A204.1 (cell line): ENCODE measurements at regions not wholly inside any gene's neighbourhood (a gene's known extent, or its start where the extent isn't known, plus 50 kb on each side); places are given as distances from the start of the nearest gene placed in this dataset.

Source experiments
- FAIRE-seq: peaks from 2 replicates; lab custom pipeline; 2012; peaks lifted over from hg19 to GRCh38; lab: Jason Lieb, UNC

DNA sequence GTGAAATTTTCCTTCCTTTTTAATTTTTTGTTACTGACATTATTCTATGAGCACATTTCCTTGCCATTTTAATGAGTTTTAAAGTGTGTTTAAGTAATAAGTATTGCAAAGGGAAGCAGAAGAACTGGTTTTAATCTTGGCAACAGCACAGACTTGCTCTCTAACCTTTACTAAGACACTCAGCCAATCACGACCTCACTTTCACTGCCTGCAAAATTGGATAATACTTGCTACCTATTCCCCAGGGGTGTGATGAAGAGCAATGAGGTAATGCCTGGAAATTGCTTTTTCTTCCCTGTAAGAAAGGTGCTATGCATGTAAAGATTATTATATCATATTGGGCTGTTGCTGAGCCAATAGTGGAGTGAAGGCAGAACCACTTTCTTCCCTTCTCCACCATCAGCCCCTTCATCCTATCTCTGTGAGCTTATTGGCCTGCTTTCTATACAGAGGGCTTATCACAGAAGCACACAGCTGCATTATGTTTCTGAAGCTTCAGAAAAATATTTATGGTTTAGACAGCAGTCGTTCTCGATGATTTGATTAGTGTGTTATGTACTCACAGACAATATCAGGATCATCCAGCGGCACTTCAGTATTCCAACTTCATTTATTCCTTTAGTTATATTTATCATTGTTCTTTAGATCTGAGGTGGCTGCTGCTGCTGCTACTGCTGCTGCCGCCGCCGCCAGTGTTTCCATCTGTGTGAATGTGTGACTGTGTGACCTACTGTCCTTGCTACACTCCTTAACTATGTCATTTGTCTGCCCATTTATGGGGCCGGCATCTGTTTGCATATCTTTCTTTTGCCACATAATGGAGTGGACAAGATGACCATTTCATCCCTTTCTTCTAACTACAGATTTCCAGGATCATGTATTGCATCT, 255.1 kb downstream of the C4orf33 start:
- no peak for FAIRE-seq

GRCh38 chr4:129352480-129352879, 256.5 kb downstream of the C4orf33 start:
- no peak for FAIRE-seq

- FAIRE-seq, result no peak
Measured at GRCh38 chr4:129353490-129353889, 257.5 kb downstream of the C4orf33 start.

GRCh38 chr4:129355031-129355430, 259.1 kb downstream of the C4orf33 start:
- FAIRE-seq, result no peak

- FAIRE-seq, result peak; percentile 90
Measured at GRCh38 chr4:129355516-129355915, 259.6 kb downstream of the C4orf33 start.

DNA sequence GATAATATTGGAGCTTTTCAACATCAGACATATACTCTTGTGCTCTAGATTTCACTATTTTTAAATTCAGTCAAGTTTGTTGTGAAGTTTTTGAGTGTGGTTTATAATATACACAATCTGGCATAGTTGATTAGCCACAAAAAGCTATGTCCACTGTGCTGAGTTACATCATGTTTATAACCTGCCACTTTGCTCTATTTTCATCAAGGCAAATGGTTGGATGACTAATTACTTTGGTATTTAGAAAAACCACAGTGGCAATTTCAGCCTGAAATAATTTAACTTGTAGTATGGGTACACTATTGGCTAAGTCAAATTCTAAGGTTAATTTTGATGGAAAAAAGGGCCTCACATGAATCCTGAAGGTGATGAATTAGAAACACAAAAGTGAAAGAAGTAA, 262.6 kb downstream of the C4orf33 start:
- FAIRE-seq, result no peak

GRCh38 chr4:129359461-129359860, 263.5 kb downstream of the C4orf33 start:
- FAIRE-seq, result no peak

GRCh38 chr4:129362691-129363274, 266.8 kb downstream of the C4orf33 start:
- FAIRE-seq, result peak; percentile 97

GRCh38 chr4:129364747-129365452, 268.9 kb downstream of the C4orf33 start:
- FAIRE-seq, result no peak

DNA sequence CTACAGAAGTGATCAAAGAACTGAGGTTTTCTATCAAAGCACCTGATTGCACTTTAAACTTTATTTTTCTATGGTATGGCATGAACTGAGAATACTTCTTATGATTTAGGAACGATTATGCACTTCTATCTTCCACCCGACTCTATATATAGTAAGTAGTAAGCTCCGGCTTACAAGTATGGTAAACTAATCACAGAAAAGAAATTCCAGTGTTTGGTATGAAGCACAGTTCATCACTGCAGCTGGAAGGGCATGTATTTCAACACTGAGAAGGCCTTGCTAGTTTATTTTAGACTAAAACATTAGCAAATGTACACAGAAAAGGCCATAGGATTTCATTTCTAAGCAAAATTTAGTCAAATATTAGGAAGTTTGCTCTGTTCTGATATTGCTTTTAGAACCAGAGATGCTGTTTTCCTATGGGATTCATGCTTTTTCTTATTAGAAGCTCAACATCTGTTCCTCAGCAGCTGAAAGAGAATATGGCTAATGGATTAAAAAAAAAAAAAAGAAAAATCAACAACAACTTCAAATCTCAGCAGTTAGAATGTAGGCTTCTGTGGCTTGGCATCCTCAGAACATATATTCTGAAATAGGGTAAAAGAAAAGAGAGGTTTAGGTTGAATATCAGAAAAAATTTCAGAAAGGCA, 273.5 kb downstream of the C4orf33 start:
- no peak for FAIRE-seq

DNA sequence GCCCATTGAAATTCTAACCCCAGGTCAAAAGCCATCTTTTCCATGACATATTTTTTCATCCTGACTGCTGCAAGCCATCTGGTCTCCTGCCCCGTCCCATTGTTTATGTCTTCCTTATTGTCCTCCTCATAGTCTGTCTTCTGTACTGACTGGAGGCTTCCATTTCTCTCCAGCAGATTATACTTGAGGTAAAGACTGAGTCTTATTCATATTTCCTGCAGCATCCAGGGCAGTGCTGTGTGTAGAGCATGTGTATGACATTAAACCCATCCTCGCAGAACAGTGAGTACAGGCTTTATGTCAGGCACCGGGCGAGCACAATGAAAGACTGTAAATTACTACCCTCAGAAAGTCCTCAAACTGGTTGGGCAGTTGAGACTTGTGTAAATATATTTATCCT, 275.1 kb downstream of the C4orf33 start:
- FAIRE-seq, result no peak

DNA sequence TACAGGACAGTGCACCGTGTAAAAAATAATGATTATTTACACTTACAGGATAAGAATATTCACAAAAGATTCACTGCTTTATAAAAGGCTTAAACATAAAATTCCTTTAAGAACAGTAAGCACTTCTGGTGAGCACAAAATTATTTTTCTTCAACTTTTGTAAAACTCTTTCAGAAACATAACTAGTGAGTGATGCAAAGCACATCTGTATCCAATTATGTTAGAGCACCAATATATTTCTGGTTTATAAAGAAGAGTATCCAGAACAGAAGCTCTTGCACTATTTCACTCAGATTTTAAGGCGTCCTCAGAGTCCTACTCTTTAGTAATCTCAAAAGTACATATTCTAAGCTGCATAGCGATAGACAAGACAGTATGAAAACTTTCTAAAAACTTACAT, 276.0 kb downstream of the C4orf33 start:
- no peak for FAIRE-seq

DNA sequence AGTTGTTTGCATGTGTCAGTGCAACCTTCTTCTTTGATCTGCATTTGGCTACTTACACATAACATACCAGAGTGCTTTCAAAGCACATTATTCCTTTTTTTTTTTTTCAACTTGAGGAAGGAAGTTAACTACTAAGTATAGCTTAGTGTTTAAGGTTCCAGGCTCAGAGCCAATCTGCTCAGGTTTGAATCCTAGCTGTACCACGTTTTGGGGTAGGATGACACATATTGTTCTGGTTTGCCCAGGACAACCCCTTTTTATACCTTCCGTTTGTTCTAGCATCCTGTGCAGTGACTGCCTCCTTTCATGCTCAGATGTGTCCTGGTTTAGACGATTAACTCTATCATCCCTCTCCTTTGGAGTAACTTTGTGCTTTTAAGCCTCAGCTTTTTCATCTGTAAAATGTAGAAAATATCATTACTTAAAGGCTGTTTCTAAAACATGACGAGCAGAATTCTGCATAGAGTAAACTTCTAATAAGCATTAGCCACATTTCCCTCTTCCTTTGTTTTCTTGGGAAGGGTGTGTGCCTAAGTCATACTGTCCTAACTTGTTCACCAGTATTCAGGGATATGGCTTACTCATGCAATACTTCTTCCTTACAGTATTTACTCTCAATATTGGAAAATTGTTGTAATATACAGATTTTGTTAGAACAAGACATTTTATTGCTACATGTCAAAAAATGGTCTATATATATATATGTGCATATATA, 281.3 kb downstream of the C4orf33 start:
- FAIRE-seq, result no peak

DNA sequence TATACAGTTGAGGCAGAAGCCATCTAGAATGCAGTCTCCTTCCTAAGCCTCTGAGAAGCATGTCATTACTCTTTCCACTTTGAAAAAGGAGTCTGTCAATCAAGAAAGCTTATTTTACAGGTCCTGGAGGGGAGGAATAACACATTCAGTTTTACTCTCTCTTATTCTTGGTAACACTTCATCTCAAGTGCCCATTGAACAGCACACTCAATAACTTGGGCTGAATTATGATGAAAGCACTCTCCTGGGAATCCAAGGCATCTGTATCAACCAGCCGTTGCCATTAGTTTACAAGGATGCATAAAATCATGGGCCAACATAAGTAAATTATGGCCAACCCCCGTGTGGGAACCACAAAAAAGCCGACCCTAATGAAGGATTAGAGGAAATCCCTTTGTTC, 282.4 kb downstream of the C4orf33 start:
- FAIRE-seq, result no peak

DNA sequence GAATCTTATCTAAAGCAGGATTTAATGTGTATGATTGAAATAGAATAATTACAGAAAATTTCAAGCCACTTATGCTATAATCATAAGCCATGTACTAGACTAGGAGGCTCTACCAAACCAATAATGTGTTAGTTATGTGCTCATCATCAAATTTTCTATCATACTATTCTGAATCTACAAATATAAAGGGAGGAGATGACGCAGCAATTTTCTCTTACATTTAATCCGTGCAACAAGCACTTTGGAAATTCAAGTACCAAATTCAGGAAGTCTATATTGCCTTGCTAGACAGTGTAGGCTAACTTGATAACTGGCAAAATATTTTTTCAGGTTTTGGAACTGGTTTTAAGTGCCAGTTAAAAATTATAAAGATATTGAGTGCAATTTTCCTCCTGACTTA, 283.5 kb downstream of the C4orf33 start:
- no peak for FAIRE-seq

GRCh38 chr4:129384974-129385373, 289.0 kb downstream of the C4orf33 start:
- no peak for FAIRE-seq

- no peak for FAIRE-seq
Measured at GRCh38 chr4:129387666-129388065, 291.7 kb downstream of the C4orf33 start.

GRCh38 chr4:129393976-129394375, 298.0 kb downstream of the C4orf33 start:
- FAIRE-seq, result no peak

DNA sequence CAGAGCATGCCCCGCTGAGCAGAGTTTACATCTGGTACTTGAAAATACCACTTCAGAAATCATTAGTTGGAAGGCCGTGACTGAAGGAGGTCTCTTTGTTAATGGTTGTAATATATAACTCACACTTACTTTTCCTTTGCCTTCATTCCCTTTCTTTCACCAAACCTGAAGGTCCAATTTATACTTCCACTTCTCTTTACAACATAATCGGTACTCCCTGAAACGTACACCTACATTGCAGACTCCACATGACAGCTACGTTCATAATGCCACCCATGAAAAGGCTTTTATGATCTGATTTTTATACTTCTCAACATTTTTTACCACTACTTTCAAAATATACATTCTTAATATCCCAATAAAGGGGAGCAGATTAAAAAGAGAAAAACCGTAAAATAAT, 298.7 kb downstream of the C4orf33 start:
- no peak for FAIRE-seq

GRCh38 chr4:129403848-129404247, 307.9 kb downstream of the C4orf33 start:
- no peak for FAIRE-seq

DNA sequence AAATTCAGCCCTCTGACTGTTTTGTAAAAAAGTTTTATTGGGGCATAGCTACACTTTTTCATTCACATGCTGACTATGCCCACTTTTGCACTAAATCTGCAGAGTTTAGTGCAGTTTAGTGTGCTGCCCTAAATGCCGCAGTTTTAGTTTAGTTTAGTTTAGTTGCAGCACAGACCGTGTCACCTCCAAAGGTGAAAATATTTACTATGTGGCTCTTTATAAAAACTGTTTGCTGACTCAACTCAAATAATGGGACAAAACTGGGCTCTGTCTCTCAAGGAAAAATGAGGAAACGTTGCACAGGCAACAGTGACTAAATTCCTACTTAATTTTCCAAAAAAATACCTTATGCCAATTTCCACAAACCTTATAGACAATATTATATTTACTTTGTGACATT, 314.2 kb downstream of the C4orf33 start:
- FAIRE-seq, result no peak

DNA sequence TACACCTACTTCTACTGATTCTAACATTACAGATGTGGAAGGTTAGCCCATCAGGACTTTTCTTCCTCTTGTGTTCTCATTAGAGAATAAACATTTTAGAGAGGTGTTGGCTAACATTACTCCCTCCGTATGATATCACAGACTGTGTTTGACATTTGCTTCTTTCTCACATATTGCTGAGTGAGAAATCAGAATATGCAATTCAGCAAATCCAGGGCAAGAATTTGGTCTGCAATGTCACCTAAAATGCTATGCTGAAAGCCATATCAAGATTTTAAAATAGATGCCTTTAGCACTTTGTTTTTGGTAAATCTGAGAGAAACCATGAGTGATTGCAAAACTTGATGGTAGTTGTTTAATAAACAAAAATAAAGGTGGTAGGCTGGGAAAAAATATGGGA, 319.1 kb downstream of the C4orf33 start:
- no peak for FAIRE-seq
